ENCODE measurements at regions not wholly inside any gene's neighbourhood (a gene's known extent, or its start where the extent isn't known, plus 50 kb on each side); places are given as distances from the start of the nearest gene placed in this dataset.

DNA sequence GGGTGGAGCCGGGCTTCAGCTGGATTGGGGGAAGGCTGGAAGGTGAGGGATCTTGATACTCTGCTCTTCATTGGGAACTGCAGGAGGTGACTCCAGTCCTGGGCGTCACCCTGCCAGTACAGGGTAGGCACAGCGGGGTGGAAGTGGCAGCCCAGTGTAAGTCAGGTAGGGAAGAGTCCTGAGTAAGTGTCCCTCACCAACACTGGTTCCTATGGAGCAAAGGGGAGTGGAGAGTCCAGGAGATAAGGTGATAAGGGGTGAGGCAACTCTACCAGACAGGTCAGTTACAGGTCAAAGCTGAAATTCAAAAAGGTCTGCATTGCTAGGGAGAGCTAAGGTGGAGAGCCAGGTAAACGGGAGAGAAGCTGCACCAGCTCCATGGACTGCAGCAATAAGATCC is 145.6 kb upstream of the NFE2L3 start:
- TF ChIP-seq, protein P1, sequence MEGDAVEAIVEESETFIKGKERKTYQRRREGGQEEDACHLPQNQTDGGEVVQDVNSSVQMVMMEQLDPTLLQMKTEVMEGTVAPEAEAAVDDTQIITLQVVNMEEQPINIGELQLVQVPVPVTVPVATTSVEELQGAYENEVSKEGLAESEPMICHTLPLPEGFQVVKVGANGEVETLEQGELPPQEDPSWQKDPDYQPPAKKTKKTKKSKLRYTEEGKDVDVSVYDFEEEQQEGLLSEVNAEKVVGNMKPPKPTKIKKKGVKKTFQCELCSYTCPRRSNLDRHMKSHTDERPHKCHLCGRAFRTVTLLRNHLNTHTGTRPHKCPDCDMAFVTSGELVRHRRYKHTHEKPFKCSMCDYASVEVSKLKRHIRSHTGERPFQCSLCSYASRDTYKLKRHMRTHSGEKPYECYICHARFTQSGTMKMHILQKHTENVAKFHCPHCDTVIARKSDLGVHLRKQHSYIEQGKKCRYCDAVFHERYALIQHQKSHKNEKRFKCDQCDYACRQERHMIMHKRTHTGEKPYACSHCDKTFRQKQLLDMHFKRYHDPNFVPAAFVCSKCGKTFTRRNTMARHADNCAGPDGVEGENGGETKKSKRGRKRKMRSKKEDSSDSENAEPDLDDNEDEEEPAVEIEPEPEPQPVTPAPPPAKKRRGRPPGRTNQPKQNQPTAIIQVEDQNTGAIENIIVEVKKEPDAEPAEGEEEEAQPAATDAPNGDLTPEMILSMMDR (IDR thresholded peaks at IDR 0.05) = no peak
- TF ChIP-seq, protein P2, sequence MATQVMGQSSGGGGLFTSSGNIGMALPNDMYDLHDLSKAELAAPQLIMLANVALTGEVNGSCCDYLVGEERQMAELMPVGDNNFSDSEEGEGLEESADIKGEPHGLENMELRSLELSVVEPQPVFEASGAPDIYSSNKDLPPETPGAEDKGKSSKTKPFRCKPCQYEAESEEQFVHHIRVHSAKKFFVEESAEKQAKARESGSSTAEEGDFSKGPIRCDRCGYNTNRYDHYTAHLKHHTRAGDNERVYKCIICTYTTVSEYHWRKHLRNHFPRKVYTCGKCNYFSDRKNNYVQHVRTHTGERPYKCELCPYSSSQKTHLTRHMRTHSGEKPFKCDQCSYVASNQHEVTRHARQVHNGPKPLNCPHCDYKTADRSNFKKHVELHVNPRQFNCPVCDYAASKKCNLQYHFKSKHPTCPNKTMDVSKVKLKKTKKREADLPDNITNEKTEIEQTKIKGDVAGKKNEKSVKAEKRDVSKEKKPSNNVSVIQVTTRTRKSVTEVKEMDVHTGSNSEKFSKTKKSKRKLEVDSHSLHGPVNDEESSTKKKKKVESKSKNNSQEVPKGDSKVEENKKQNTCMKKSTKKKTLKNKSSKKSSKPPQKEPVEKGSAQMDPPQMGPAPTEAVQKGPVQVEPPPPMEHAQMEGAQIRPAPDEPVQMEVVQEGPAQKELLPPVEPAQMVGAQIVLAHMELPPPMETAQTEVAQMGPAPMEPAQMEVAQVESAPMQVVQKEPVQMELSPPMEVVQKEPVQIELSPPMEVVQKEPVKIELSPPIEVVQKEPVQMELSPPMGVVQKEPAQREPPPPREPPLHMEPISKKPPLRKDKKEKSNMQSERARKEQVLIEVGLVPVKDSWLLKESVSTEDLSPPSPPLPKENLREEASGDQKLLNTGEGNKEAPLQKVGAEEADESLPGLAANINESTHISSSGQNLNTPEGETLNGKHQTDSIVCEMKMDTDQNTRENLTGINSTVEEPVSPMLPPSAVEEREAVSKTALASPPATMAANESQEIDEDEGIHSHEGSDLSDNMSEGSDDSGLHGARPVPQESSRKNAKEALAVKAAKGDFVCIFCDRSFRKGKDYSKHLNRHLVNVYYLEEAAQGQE (IDR thresholded peaks at IDR 0.05) = no peak
- TF ChIP-seq POLR2A (IDR thresholded peaks at IDR 0.05; ENCODE audit: low read length) (no peak), SMC3 (IDR thresholded peaks at IDR 0.05) (no peak), SREBF2 (IDR thresholded peaks at IDR 0.05) (no peak), KDM1A (IDR thresholded peaks at IDR 0.05; ENCODE audit: low read depth) (no peak), CBX8 (IDR thresholded peaks at IDR 0.05) (no peak), RFX5 (IDR thresholded peaks at IDR 0.05) (no peak)
- TF ChIP-seq, protein P3, sequence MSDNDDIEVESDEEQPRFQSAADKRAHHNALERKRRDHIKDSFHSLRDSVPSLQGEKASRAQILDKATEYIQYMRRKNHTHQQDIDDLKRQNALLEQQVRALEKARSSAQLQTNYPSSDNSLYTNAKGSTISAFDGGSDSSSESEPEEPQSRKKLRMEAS (IDR thresholded peaks at IDR 0.05) = no peak

All from A549 (cell line).